ENCODE measurements at regions not wholly inside any gene's neighbourhood (a gene's known extent, or its start where the extent isn't known, plus 50 kb on each side); places are given as distances from the start of the nearest gene placed in this dataset.

DNA sequence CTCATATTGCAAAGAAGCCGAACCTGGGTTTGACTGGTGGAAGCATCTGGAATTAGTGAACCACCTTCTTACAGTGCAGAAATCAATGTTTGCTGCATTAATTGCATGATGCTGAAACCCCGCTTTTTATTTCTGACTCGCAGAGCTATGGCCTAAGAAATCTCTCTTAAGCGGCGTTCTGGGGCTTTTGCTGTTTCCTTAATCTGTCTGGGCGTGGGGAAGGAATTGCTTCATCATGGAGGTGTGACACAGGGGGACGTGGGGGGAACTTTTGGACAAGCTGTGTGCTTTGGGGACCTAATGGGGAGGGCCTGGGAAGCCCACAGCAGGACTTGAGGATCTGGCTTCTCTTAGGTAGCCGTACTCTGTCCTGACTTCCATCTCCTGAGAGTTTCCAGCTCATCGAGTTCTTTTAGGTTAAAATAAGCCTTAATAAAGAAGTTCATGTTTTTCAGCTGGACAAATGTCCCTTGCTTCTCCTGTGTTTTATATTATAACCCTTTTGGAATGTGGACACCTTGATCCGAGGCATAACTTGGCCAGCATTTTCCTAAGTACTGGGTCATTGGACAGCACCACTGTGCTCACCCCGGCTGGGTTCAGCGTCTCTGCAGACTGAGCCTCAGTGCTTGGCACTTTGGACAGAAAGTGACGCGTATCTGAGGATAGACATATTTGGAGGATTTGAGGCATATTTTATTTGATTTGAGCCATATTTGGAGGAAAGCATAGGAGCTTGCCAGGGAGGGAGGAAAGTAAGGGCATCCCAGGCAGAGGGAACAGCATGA lies 192.1 kb upstream of the MYL2 start:
- ATAC-seq (ENCODE audit: low read depth) (no peak), DNase-seq (no peak)
- peaks cover 13% of the 10 kb centered on the region for H3K27me3 Mint-ChIP-seq
- H3K9me3 Mint-ChIP-seq: no peaks in the 10 kb centered on the region
- POLR2A ChIA-PET: no interaction called here
- no peaks in the 10 kb centered on the region for H3K36me3 Mint-ChIP-seq
- no peak overlapping the region for H3K27ac Mint-ChIP-seq
- no peaks in the 10 kb centered on the region for H3K4me1 Mint-ChIP-seq
- H3K4me3 Mint-ChIP-seq: no peak overlapping the region

GRCh38 chr12:111111681-111112080 lies 191.3 kb upstream of the MYL2 start:
- H3K4me1 Mint-ChIP-seq: no peaks in the 10 kb centered on the region
- POLR2A ChIA-PET: no interaction called here
- no peak for DNase-seq
- no peak for ATAC-seq (ENCODE audit: low read depth)
- no peak overlapping the region for H3K27ac Mint-ChIP-seq
- H3K27me3 Mint-ChIP-seq: peaks cover 13% of the 10 kb centered on the region
- no peaks in the 10 kb centered on the region for H3K36me3 Mint-ChIP-seq
- no peaks in the 10 kb centered on the region for H3K9me3 Mint-ChIP-seq
- H3K4me3 Mint-ChIP-seq: no peak overlapping the region

DNA sequence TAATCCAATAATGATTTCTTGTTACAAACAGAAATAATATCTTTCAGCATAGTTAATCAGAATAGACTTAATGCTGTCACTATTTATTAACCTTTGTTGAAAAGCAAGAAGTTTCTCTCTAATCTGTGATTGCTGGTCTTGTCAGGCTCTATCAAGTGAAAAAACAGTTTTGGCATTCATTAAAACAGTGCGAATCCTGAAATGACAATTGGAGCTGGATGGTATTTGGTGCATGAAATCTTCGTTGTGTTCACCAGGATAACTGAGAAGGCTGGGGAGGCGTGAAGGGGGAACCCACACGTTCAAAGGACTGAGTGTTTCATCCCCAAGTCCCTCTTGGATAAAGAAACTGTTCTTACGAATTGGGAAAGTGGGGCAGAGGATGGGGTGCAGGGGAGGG lies 190.2 kb upstream of the MYL2 start:
- no peak for ATAC-seq (ENCODE audit: low read depth)
- no peaks in the 10 kb centered on the region for H3K9me3 Mint-ChIP-seq
- no peaks in the 10 kb centered on the region for H3K4me1 Mint-ChIP-seq
- peaks cover 13% of the 10 kb centered on the region for H3K27me3 Mint-ChIP-seq
- POLR2A ChIA-PET: no interaction called here
- no peak overlapping the region for H3K27ac Mint-ChIP-seq
- no peak overlapping the region for H3K4me3 Mint-ChIP-seq
- no peak for DNase-seq
- no peaks in the 10 kb centered on the region for H3K36me3 Mint-ChIP-seq

DNA sequence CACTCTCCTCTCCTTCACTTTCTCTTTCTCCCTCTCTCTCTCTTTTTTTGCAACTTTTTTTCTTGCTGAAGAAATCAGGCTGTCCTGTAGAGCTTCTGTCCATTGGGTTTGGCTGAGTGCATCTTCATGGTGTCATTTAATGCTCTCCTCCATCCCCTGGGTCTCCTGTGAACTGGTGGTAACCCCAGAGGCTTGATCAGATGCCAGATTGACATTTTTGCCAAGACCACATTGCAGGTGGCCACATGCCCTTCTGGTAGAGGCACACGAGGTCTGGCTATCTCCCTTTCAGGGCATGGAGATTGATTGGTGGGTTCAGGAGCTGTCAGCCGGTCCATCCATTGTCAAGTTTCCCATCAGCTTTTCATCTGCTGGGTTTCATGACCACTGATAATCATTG lies 188.3 kb upstream of the MYL2 start:
- H3K27ac Mint-ChIP-seq: no peak overlapping the region

GRCh38 chr12:111107392-111108178 lies 187.2 kb upstream of the MYL2 start:
- Mint-ChIP-seq H3K27me3 (peaks cover 9% of the 10 kb centered on the region), H3K4me3 (no peak overlapping the region), H3K9me3 (no peaks in the 10 kb centered on the region), H3K4me1 (no peaks in the 10 kb centered on the region), H3K36me3 (no peaks in the 10 kb centered on the region), H3K27ac (no peak overlapping the region)
- no peak for ATAC-seq (ENCODE audit: low read depth)
- DNase-seq: no peak
- POLR2A ChIA-PET: no interaction called here

More for the DNA sequence above, 188.3 kb upstream of the MYL2 start:
- no peaks in the 10 kb centered on the region for H3K4me1 Mint-ChIP-seq
- ATAC-seq (ENCODE audit: low read depth): no peak
- no peak for DNase-seq
- no peaks in the 10 kb centered on the region for H3K9me3 Mint-ChIP-seq
- H3K36me3 Mint-ChIP-seq: no peaks in the 10 kb centered on the region
- POLR2A ChIA-PET: no interaction called here
- no peak overlapping the region for H3K4me3 Mint-ChIP-seq
- peaks cover 11% of the 10 kb centered on the region for H3K27me3 Mint-ChIP-seq

- H3K36me3 Mint-ChIP-seq: no peaks in the 10 kb centered on the region
- H3K9me3 Mint-ChIP-seq: no peaks in the 10 kb centered on the region
Observed at GRCh38 chr12:111105294-111105693, 184.9 kb upstream of the MYL2 start.

GRCh38 chr12:111103583-111103982 lies 183.2 kb upstream of the MYL2 start:
- H3K9me3 Mint-ChIP-seq: no peaks in the 10 kb centered on the region
- H3K4me1 Mint-ChIP-seq: peaks cover 10% of the 10 kb centered on the region
- no peak overlapping the region for H3K4me3 Mint-ChIP-seq
- H3K36me3 Mint-ChIP-seq: no peaks in the 10 kb centered on the region
- ATAC-seq (ENCODE audit: low read depth): no peak
- no peak overlapping the region for H3K27ac Mint-ChIP-seq
- no peak for DNase-seq
- peaks cover 7% of the 10 kb centered on the region for H3K27me3 Mint-ChIP-seq
- POLR2A ChIA-PET: no interaction called here

More at GRCh38 chr12:111105294-111105693, 184.9 kb upstream of the MYL2 start:
- POLR2A ChIA-PET: no interaction called here
- Mint-ChIP-seq H3K27me3 (peaks cover 9% of the 10 kb centered on the region), H3K4me3 (no peak overlapping the region), H3K27ac (no peak overlapping the region), H3K4me1 (no peaks in the 10 kb centered on the region)
- ATAC-seq (ENCODE audit: low read depth) (no peak), DNase-seq (no peak)

DNA sequence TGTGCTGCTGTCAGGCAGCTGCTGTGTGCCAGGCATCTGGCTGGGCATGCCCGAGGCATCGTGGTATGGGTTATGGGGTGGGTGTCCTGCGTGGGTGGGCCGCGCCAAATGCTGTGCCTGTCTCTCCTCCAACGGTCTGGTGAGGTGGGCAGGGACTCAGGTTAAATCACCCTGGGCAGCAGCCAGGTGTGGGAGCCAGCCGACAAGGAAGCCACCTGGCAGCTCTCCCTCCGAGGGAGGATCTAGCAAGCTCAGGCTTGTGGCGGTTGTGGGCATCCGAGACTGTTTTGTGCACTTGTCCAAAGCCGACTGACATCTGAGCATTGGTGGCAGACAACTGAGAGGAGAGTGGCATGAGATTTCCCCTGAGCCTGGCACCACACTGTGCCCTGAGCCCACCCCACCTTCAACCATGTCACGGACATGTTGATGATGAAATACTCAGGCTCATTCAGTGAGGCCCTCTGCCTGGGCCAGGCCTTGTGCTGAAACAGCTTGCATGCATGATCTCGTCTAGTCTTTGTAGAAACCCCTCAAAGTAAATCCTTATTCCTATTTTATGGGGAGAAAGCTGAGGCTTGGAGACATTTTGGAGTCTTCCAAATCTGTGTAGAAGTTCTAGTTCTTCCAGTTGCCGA lies 181.8 kb upstream of the MYL2 start:
- peaks cover 5% of the 10 kb centered on the region for H3K27me3 Mint-ChIP-seq
- H3K36me3 Mint-ChIP-seq: no peaks in the 10 kb centered on the region
- no peak overlapping the region for H3K27ac Mint-ChIP-seq
- H3K4me3 Mint-ChIP-seq: no peak overlapping the region
- no peaks in the 10 kb centered on the region for H3K9me3 Mint-ChIP-seq
- no peak for DNase-seq
- no peak for ATAC-seq (ENCODE audit: low read depth)
- H3K4me1 Mint-ChIP-seq: peaks cover 10% of the 10 kb centered on the region
- POLR2A ChIA-PET: no interaction called here

DNA sequence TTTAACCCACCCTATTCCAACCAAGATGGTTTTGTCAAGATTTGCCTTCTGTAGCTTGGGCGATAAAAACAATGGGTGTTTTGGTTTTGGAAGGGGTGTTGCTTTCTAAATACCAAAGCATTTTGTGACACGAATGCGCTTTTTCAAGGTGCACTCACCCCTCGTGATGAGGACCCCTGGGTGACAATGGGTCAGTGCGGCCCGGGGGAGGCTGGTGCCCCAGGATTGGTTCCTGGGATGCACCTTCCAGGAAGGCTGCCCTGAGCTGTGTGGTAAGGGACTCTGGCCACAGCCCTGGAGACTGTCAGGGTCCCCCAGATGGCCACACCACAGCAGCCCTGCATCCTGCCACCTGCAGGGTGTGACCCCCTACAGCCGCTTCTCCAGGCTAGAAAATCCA lies 180.6 kb upstream of the MYL2 start:
- POLR2A ChIA-PET: no interaction called here
- ATAC-seq (ENCODE audit: low read depth) (no peak), DNase-seq (no peak)
- Mint-ChIP-seq H3K9me3 (no peaks in the 10 kb centered on the region), H3K4me3 (no peak overlapping the region), H3K27me3 (peaks cover 5% of the 10 kb centered on the region), H3K4me1 (peaks cover 10% of the 10 kb centered on the region), H3K36me3 (no peaks in the 10 kb centered on the region), H3K27ac (no peak overlapping the region)

- POLR2A ChIA-PET: no interaction called here
- no peaks in the 10 kb centered on the region for H3K9me3 Mint-ChIP-seq
- H3K4me3 Mint-ChIP-seq: no peak overlapping the region
- peaks cover 5% of the 10 kb centered on the region for H3K27me3 Mint-ChIP-seq
- ATAC-seq (ENCODE audit: low read depth) (no peak), DNase-seq (no peak)
- H3K36me3 Mint-ChIP-seq: no peaks in the 10 kb centered on the region
- peaks cover 10% of the 10 kb centered on the region for H3K4me1 Mint-ChIP-seq
- H3K27ac Mint-ChIP-seq: no peak overlapping the region
Observed at GRCh38 chr12:111100554-111100953, 180.2 kb upstream of the MYL2 start.

GRCh38 chr12:111100003-111100402 lies 179.6 kb upstream of the MYL2 start:
- H3K4me1 Mint-ChIP-seq: peaks cover 10% of the 10 kb centered on the region
- no peaks in the 10 kb centered on the region for H3K36me3 Mint-ChIP-seq
- peaks cover 5% of the 10 kb centered on the region for H3K27me3 Mint-ChIP-seq
- DNase-seq (no peak), ATAC-seq (ENCODE audit: low read depth) (no peak)
- POLR2A ChIA-PET: no interaction called here
- H3K4me3 Mint-ChIP-seq: no peak overlapping the region
- no peak overlapping the region for H3K27ac Mint-ChIP-seq
- H3K9me3 Mint-ChIP-seq: no peaks in the 10 kb centered on the region

DNA sequence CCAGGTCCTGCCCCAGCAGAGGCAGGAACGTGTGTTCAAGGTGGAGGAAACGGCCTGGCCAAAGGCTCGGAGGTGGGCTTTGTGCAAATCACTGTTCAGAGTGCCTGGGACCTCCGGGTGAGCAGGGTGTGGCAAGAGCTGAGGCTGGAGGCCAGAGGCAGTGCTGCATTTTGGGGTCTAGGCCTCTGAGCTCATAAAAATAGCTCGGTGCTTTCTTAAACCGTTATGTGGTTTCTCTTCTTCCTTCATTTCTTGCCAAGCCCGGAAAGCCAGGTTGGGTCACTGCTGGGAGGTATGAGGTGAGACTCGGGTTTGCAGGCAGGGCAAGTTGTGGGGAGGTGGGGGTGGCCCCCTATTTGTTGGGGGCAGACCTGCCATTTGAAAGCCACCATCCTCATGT lies 178.8 kb upstream of the MYL2 start:
- Mint-ChIP-seq H3K4me3 (peak overlapping the region; percentile 22), H3K36me3 (no peaks in the 10 kb centered on the region), H3K27ac (peak overlapping the region; percentile 36), H3K27me3 (peaks cover 9% of the 10 kb centered on the region), H3K4me1 (peaks cover 14% of the 10 kb centered on the region), H3K9me3 (no peaks in the 10 kb centered on the region)
- DNase-seq (no peak), ATAC-seq (ENCODE audit: low read depth) (peak; percentile 30)
- POLR2A ChIA-PET: no interaction called here

DNA sequence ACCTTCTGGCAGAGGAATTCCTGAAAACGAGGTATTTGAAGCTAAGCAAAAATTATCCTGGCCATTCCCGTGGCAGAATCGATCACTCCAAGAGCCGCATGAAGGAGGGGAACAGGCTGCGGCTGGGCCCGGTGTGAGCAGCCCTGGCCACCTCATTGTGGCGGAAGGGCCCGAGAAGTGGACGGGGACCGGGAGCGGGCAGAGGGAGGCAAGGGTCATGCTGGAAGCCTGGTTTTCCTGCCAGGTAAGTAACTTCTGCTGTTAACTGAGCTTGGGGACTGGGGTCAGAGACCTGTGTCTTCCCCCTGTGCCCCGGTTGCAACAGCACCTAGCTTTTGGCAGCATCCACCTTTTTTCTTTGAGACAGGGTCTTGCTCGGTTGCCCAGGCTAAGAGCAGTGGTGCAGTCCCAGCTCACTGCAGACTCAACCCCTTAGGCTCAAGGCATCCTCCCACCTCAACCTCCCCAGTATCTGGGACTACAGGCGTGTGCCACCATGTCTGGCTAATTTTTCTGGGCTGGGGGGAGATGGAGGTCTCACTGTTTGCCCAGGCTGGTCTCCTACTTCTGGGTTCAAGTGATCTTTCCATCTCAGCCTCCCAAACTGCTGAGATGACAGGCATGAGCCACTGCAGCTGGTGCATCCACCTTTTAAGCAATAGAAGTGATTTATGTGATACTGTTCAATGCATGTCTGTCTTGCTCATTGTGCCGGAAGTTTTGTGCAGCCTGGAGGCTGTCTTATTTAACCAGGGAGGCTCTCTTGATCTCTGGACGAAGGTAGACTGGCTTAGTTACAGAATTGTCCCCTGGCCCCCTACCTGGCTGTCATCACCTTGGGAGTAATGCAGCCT lies 174.0 kb upstream of the MYL2 start:
- ATAC-seq (ENCODE audit: low read depth): no peak
- POLR2A ChIA-PET: no interaction called here
- Mint-ChIP-seq H3K36me3 (no peaks in the 10 kb centered on the region), H3K27ac (no peak overlapping the region), H3K9me3 (no peaks in the 10 kb centered on the region), H3K4me1 (peaks cover 20% of the 10 kb centered on the region), H3K4me3 (no peak overlapping the region), H3K27me3 (peaks cover 20% of the 10 kb centered on the region)
- no peak for DNase-seq

Measured in activated naive CD8-positive, alpha-beta T cell treated with anti-CD3 and anti-CD28 coated beads, Interleukin-2, amount 10 ng/mL, durations not matched to agents 7 days and 5 days (primary cell).